IPS-11a (cell line): ENCODE measurements at regions not wholly inside any gene's neighbourhood (a gene's known extent, or its start where the extent isn't known, plus 50 kb on each side); places are given as distances from the start of the nearest gene placed in this dataset.
"Not testable (repeated sequence)": the region's sequence is repeated elsewhere in the genome, so short reads cannot be mapped to it uniquely, and the experiment has no call there.

Experiments used
- H3K4me3 ChIP-seq: one replicate; pipeline ENCODE4 v1.5.1; 2013; ENCODE audit warnings: low read depth, low read length, control low read depth

DNA sequence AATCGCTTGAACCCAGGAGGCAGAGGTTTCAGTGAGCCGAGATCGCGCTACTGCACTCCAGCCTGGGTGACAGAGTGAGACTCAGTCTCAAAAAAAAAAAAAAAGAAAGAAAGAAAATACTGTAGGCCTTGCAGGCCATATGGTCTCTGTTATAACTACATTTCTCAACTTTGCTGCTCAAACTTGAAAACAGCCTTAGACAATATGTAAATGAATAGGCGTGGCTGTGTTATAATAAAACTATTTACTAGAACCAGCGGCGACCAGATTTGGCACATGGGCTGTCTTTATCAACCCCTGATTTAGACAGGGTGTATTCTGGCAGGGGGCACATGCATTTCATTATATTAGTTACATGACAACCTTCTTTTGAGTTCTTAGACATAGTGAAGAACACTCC lies 130.0 kb downstream of the C9orf152 start:
- H3K4me3 ChIP-seq = no peak overlapping the region

DNA sequence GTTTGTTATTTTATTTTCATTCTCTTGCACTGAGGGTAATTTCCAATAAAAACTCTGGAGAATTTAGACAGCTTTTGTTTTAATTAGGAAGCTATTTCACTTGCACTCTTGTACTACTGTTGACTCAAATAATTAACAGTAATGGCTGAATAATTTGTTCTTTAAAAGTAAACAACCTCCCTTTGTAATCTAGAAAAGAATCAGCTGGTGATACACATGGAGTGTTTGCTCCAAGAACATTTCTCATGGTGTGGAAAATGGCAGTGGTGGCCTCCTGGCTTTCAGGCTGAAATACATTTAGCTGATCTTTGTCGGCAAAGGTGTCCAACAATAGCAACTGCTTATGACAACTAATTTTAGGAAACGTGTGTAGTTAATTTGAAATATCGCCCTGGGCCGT lies 129.4 kb downstream of the C9orf152 start:
- no peak overlapping the region for H3K4me3 ChIP-seq

DNA sequence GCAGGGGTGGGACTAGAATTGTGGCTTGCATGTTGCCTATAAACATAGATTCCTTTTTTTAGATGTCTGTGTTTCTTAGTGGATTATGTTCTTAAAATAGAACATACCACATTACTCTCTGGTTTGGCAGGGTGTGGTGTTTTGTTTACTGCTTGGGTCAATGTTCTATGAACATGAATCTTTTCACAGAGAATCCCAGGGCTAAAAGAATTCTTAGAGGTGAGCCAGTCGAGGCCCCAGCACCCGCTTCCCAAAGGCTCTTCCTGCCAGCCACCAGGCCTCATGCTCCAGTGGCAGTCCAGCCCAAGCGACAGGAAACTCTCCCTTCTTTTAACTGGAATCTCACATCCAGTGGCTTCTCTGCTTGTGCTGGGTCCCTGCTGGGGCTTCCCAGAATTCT lies 126.6 kb downstream of the C9orf152 start:
- no peak overlapping the region for H3K4me3 ChIP-seq

DNA sequence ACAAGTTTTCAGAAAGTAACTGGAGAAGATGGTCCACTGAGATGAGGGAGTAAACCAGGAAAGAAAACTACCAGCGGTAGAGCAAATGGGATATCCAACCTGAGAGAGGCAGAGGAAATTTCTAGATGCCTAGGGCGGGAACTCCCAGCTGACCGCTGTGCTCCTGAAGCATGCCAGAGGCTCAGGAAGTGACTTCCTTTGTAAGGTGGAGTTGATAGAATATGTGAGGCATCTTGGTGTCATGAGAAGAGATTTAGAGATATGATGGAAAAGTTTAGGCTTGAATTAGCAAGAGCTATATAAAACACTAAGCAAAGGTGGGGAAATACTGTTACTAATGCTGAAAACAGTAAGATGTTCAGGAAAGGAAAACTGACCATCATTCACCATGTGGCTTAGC lies 124.1 kb downstream of the C9orf152 start:
- no peak overlapping the region for H3K4me3 ChIP-seq

DNA sequence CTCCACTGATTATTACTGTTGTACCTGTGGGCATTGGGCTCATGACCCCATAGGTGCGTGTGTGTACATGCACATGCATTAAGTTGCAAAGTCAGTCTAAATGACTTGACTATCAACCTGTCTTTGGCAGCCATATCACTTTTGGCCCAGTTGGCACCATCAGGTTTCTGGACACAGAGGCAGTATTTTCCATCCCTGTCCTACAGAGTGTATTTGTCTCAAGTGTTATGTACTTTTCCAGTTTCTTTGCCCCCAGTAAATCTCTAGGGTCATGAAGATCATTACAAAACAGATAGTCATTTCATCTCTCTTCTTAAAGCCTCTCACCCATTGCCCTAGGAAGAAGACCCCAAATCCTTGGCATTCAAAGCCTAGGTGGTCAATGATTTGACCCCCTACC lies 121.4 kb downstream of the C9orf152 start:
- no peak overlapping the region for H3K4me3 ChIP-seq

DNA sequence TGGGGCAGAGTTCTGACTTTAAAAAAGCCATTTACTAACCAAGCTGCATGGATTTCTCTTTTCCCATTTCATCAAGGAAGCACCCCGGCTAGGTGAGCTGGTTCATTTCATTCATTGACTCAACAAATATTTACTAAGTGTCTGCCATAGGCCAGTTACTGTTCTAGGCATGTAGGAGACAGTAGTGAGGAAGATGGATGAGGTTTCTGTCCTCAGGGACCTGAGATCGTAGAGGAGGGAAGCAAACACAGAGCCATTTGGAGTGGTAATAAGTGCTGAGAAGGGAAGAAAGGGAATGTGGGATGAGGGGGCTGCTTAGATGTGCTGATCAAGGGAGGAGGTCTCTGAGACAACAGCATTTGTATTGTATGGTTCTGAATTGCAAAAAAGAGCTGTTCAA lies 120.4 kb downstream of the C9orf152 start:
- no peak overlapping the region for H3K4me3 ChIP-seq

DNA sequence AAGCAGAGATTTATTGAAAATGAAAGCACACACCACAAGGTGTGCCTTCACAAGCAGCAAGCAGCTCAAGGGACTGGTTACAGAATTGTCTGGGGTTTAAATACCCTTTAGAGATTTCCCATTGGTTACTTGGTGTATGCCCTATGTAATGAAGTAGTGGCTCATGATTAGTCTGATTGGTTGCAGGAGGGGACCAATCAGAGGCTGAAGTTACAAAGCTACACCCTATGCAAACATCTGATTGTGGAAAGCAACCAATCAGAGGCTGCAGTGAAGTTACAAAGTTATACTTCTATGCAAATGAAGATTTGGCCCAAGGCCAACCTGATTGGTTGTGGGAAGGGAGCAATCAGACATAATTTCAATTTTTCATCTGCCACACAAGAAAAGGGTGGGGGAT lies 119.9 kb downstream of the C9orf152 start:
- H3K4me3 ChIP-seq = no peak overlapping the region

DNA sequence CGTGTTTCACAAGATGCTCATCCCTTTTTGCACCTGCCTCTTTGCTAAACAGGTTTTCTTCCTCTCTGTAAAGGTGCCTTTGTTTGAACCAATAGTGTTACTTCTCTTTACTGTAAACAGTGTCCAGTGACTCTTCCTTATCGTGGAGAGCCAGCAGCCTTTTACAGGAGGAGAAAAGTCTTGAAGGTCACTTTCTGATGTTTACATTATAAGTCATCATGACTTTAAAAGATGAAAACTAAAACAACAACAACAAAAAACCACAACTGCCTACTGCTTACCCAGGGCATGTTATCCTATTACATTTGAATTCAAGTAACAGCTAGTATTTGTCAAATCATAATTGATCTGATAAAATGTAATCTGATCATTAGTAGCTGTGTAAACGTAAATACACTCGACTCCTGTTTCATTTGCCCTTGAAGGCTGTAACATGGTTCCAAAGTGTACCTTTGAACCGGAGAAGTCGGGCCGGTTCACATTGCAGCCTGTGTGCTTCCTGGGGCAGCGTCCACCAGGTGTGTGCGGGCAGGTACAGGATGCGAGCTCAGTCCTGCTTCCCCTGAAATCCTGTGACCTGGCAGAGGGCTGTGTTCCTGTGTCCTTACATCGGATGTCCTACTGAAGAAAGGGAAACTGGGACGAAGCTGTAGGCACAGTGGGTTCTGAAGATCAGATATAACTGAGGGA lies 118.1 kb downstream of the C9orf152 start:
- H3K4me3 ChIP-seq = no peak overlapping the region

DNA sequence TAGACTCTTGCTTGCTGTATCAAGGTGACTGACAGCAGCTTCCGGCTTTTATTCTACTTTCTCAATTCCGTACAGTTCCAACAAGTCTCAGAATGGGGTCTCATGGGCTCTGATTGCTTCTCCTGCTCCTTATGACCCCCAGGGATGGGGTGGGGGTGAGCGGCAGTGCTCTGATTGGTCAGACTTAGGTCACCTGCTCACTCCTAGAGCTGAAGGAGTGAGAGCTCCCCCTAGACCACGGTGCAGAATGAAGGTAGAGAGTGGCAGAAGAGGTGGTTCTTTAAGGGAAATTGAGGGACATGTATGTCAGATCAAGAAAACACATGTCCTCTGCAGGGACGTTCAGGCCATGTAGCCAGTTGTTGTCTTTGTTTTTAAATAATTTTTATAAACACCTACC lies 115.2 kb downstream of the C9orf152 start:
- H3K4me3 ChIP-seq = no peak overlapping the region

DNA sequence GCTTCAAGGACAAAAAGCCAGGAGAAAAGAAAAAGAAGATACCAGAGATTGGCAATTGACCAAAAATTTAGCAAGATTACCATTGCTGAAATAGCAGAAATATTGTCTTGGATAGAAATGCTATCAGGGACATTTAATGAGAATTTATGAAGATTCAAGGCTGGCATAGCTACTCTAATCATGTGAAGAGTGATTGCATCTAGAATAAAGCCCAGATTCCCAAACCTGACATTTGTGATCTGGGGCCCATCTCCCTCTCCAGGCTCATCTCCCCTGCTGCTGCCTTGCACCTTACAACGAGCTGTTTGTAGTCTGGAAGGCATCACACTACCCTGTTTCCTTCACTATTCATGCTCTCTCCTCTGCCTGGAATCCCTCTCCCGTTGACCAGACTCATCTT lies 114.5 kb downstream of the C9orf152 start:
- H3K4me3 ChIP-seq = no peak overlapping the region

DNA sequence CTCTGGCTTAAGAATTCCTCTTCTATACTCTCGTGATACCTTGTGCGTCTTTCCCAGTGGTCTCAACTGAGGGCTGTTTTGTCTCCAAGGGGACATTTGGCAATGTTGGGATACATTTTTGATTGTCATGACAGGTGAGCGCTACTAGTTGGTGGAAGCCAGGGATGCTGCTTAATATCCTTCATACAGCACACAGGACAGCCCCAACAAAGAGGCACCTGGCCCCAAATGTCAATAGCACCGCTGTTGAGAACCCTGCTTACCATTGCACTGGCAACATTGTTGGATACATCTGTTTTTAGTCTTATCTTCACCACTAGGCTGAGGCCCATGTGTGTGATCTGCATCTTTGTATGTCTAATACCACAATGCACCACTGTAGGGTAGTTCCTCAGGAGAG lies 114.1 kb downstream of the C9orf152 start:
- H3K4me3 ChIP-seq = no peak overlapping the region

DNA sequence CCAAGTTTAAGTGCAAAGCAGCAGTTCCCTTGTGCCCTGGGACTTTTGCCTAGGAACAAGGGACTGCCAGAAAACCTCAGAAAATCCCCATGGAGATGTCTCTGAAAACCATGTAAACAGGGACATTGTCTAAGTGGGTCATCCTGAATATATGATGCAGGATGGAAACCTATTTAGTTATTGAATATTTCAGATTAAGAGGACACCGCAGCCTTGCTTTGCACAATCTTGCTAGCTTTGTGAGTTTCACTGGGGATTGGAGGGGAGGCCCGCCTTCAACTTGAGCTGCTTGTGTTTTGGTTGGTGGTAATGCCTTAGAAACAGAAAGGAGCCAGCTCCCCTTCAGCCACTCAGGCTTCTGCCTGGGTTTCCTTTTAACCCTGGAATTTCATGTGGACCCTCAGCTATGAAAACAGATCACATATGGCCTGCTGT lies 112.8 kb downstream of the C9orf152 start:
- no peak overlapping the region for H3K4me3 ChIP-seq

DNA sequence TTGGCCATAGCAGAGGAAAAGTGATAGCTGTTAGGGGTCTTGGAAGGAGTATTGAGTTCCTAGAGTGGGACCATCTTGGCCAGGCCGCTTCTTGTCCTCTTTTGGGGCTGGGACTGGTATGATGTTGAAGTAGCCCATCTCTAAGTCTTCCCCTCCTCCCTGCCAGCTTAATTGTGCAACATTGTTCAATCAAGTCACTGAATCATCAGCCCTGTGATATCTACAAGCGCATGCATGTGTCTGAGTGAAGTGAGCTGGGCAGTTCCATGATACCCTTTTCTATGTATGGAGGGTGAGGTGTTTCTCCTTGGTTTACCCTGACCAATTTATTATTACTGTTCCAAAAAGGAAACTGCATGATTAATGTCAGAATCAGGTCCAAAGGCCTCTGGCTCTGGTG lies 112.2 kb downstream of the C9orf152 start:
- H3K4me3 ChIP-seq = no peak overlapping the region

DNA sequence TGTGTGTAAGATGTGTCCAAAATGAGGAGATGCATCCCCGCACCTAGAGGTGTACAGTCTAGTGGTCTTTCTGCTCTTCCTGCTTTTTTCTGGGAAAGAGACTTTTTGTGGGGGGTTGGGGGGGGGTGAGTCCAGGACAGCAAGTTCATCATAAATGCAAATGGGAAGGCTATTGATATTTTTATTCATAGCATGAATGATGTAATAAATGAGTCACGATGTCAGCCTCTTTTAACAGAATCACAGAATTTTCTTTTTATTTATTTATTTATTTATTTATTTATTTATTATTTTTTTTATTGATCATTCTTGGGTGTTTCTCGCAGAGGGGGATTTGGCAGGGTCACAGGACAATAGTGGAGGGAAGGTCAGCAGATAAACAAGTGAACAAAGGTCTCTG lies 111.3 kb downstream of the C9orf152 start:
- H3K4me3 ChIP-seq = not testable (repeated sequence)

DNA sequence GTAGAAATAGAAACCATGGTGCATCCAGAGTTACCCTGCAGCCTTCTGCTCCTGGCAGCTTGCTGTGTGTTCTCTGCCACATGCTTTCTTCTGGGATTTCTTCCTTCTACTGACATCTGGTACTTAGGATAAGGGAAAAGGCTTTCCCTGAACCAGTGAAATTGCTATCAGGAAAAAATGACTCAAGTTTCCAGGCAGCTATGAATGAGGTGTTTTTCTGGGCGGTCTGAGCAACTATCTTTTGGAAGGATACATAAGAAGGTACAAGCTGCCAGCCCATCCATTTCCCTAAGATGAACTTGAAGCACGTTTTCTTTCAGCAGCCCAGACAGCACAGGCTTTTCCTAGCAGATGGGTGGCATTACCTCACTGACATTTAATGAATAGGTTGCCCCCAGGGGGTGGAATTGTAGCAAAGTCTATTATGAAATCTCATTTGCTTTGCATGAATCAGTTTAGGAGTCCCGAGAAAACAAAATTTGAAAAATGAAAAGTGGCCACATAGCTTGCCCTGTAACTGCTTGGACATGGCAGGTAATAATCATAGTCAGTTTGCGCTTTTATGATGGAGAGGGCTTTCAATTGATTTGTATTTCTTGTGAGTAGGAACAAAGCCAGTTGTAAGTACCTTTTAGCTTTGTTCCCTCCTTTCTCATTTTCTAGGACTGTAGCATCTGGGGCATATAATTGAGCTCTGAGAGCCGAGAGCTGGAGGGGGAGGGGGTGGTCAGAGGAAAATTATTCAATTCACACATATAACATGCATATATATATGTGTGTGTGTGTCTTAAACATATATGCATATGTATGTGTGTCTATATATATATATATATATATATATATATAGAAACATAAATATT lies 108.5 kb downstream of the C9orf152 start:
- no peak overlapping the region for H3K4me3 ChIP-seq

DNA sequence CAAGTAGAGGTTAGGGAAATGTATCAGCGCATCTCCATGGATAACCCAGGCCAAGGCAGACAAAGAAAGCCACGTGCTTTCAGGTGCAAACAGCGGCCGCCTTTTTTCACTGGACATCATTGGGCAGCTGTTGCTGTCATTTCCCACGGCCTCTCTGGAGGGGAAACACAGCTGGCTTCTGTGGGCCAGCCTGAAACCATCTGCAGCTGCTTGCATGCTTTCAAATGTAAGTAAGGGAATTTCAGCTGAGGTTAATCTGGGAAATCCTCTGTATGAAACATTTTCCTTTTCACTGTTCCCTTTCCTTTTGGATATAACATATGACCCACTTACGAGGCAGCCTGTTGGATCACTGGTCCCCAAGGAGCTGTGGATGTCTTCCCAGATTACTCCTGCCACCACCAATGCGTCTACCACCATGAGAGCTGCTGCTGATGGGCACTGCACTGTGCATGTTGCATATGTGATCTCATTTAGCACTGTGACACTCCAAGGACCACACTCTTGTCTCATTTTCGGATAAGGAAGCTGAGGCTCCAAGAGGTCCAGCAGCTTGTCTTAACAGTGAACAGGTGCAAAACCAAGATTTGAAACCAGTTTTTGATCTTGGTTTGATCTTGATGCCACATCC lies 106.3 kb downstream of the C9orf152 start:
- no peak overlapping the region for H3K4me3 ChIP-seq

DNA sequence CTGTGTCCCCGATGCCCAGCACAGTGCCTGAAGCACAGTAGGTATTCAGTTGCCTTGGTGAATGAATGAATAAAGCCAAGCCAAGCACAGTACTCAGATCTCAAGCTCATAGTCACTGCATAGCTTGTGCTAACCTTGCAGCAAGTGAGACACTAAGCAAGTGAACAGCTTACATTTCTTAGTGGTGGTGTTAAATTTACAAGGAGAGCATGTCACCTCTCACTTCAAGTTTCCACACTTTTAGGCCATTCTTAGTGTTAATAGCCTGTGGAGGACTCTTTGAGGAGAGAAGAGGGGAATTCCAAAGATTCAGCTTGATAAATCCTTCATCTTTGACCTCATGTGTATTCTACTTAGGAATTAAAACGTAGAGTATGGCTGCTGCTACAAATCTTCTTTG lies 104.7 kb downstream of the C9orf152 start:
- H3K4me3 ChIP-seq = no peak overlapping the region

DNA sequence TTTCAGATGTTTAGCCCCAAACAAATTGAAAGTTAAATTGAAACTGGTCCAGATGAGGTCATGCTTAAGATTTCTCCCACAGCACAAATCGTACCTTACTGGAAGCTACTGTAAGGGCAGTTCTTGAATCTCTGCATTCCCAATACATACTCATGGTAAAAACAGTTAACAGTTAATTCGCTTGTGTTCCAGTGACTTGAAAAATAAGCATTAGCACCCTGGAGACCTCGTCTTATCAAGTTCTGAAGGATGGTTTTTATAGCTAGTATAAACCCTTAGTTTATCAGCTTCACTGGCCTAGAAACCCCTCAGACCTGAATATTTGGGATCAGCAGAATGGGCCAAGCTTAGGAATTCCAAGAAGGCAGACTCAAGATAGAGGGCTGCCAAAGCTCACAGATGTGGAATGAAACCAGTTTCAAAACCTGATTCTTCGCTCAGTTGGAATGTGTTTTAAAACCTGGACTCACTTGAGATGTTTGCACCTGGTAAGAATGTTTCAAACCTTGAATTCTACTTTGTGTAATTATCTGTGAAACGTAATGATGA lies 103.6 kb downstream of the C9orf152 start:
- no peak overlapping the region for H3K4me3 ChIP-seq

DNA sequence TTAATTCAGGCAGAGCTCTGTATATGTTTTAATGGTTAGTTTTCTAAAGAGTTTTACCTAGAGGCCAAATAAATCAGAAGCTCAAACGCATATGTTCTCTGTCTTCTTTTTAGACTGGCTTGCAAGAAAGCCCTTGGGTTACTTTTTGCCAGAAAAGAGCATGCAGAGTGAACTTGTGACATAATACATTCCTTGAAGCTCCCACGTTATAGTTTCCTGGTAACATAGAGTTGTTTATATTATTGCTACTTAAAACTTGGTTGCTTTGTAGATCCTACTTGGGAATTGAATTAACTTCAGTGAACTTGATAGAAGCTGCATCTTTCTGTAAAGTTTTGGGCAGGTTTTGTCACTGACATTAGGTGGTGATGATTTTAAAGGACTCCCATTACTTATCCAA lies 102.9 kb downstream of the C9orf152 start:
- H3K4me3 ChIP-seq = no peak overlapping the region

DNA sequence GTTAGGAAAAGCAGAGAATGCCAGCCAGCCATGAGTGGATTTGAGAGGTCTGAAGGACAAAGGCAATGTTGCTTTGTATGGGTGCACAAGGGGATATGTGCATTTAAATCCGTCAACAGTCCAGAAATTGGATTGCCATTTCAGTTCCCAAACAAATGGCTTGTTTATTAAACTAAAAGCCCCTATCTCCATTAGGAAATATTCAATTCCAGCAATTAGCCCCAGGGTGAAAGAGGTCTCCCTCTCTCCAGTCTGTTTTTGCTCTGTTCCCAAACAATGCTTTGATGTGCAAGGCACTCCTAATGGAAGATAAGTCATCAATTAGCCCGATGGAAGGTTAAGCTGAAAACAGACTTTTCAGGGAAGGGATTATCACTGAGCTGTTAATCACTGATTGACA lies 101.3 kb downstream of the C9orf152 start:
- no peak overlapping the region for H3K4me3 ChIP-seq

DNA sequence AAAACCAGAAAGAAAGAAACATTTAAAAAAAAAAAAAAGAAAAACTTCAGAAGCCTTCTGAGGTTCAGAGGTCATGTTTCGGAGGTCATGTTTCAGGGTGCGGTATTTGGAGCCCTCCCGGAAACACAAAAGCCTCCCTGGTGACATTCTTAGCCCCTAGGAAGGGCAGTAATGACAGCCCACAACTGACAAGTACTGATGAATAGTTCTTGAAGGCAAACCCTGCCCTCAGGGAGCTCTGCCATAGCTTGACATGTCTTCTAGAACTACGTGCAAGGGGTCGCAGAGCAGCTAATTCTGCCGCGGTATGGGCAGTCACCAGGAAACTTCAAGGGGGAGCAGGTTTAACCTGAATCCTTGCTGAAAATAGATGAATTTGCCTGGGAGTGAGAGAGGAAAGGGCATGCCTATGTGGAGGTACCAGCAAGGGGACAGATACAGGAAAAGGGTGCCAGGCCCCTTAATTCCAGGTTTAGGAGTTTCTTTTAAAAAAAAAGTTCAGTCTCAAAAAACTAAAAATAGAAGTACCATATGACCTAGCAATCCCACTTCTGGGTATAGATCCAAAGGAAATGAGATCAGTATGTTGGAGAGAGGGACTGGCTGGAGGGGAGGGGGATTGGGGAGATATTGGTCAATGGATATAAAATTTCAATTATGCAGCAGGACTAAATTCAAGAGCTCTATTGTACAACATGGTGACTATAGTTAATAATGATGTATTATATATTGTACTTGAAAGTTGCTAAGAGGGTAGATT lies 98.4 kb downstream of the C9orf152 start:
- H3K4me3 ChIP-seq = no peak overlapping the region
